PC-3 (cell line): ENCODE measurements at regions not wholly inside any gene's neighbourhood (a gene's known extent, or its start where the extent isn't known, plus 50 kb on each side); places are given as distances from the start of the nearest gene placed in this dataset.
"Not testable (repeated sequence)": the region's sequence is repeated elsewhere in the genome, so short reads cannot be mapped to it uniquely, and the experiment has no call there.

ENCODE experiments used
- ATAC-seq: fragments of 200-7000 bp; cut with Tn5 transposase; 2 replicates; pipeline ENCODE4 v1.9.1; 2020; ENCODE audit warnings: mild to moderate bottlenecking, moderate library complexity
- BruUV-seq: library from RNA; stranded (reverse); fragments of 400-500 nt; replicated peaks from 2 replicates; lab custom pipeline; 2021; lab: Mats Ljungman, UMichigan
- CTCF ChIA-PET: fragments of 300-600 bp; sonication (Branson Sonifier 250); formaldehyde crosslinking; loops from one replicate; lab custom pipeline; 2022; ENCODE audit warnings: antibody characterized with exemption; lab: Charles Lee
- POLR2A ChIA-PET: fragments of 300-600 bp; sonication (Branson Sonifier 250); formaldehyde crosslinking; loops from one replicate; lab custom pipeline; 2022; ENCODE audit warnings: antibody characterized with exemption; ENCODE audit not compliant: unreplicated experiment; lab: Charles Lee
- DNase-seq: peaks from one replicate; pipeline ENCODE4 v3.0.0-alpha.2; 2015
- H2AFZ ChIP-seq: fragments of 300-600 bp; sonication (generic); 2 replicates; pipeline ENCODE4 v1.6.0; 2016; ENCODE audit warnings: antibody characterized with exemption, low read length
- H3F3A ChIP-seq: fragments of 300-600 bp; sonication (generic); one replicate; pipeline ENCODE4 v1.6.0; 2017; ENCODE audit warnings: antibody characterized with exemption, low read length, control low read depth, mild to moderate bottlenecking; ENCODE audit not compliant: unreplicated experiment
- H3K27ac ChIP-seq: fragments of 300-600 bp; sonication (generic); 2 replicates; pipeline ENCODE4 v1.5.1; 2016; ENCODE audit warnings: mild to moderate bottlenecking, low read length
- H3K27me3 ChIP-seq: fragments of 300-600 bp; sonication (generic); 2 replicates; pipeline ENCODE4 v1.6.1; 2016; ENCODE audit warnings: low read length, mixed read lengths
- H3K36me3 ChIP-seq: fragments of 300-600 bp; sonication (generic); 2 replicates; pipeline ENCODE4 v1.6.1; 2016; ENCODE audit warnings: low read depth, mixed run types, low read length, mixed read lengths
- H3K4me1 ChIP-seq: fragments of 300-600 bp; sonication (generic); 2 replicates; pipeline ENCODE4 v1.5.1; 2016; ENCODE audit warnings: low read length; ENCODE audit not compliant: insufficient read depth
- H3K4me2 ChIP-seq: fragments of 300-600 bp; sonication (generic); 2 replicates; pipeline ENCODE4 v1.6.0; 2016; ENCODE audit warnings: low read length
- H3K4me3 ChIP-seq: fragments of 300-600 bp; sonication (generic); 2 replicates; pipeline ENCODE4 v1.5.1; 2016; ENCODE audit warnings: mild to moderate bottlenecking, low read length, mixed read lengths
- H3K79me2 ChIP-seq: fragments of 300-600 bp; sonication (generic); 2 replicates; pipeline ENCODE4 v1.6.1; 2017; ENCODE audit warnings: low read length, mixed read lengths
- H3K9ac ChIP-seq: fragments of 300-600 bp; sonication (generic); 2 replicates; pipeline ENCODE4 v1.6.0; 2016; ENCODE audit warnings: mild to moderate bottlenecking, low read length
- H3K9me2 ChIP-seq: fragments of 300-600 bp; sonication (generic); replicated peaks from 2 replicates; pipeline ENCODE4 v1.6.1; 2016; ENCODE audit warnings: mixed run types, low read length, mixed read lengths
- H3K9me3 ChIP-seq: fragments of 300-600 bp; sonication (generic); 2 replicates; pipeline ENCODE4 v1.6.1; 2016; ENCODE audit warnings: low read length, mixed read lengths
- H4K20me1 ChIP-seq: fragments of 300-600 bp; sonication (generic); 2 replicates; pipeline ENCODE4 v1.6.1; 2016; ENCODE audit warnings: low read length, mixed read lengths
- intact Hi-C: fragments of 100-400 bp; cut with micrococcal nuclease; formaldehyde crosslinking; loops from 2 replicates; pipeline ENCODE4 v1.9.0; 2023

GRCh38 chrY:24272852-24273251 lies 225.0 kb upstream of the CDY1B start:
- H3K9me2 ChIP-seq, POLR2A ChIA-PET, H3K9me3 ChIP-seq, H3K36me3 ChIP-seq, BruUV-seq, CTCF ChIA-PET, H3K9ac ChIP-seq, H4K20me1 ChIP-seq, H2AFZ ChIP-seq, H3K4me3 ChIP-seq, H3K4me1 ChIP-seq, H3K4me2 ChIP-seq, H3K27me3 ChIP-seq, DNase-seq, H3K27ac ChIP-seq, intact Hi-C loops, H3K79me2 ChIP-seq, ATAC-seq, H3F3A ChIP-seq: not testable (repeated sequence)

- H3K36me3 ChIP-seq, H3K4me1 ChIP-seq, H3K79me2 ChIP-seq, intact Hi-C loops, H3K4me3 ChIP-seq, H4K20me1 ChIP-seq, H3K9me3 ChIP-seq, POLR2A ChIA-PET, H3K4me2 ChIP-seq, H3K9ac ChIP-seq, BruUV-seq, H3K27me3 ChIP-seq, H2AFZ ChIP-seq, DNase-seq, H3K27ac ChIP-seq, CTCF ChIA-PET, H3F3A ChIP-seq, H3K9me2 ChIP-seq: not testable (repeated sequence)
- peak; percentile 81 for ATAC-seq
These were observed 222.8 kb upstream of the CDY1B start for GRCh38 chrY:24270659-24271058.

GRCh38 chrY:24262176-24262575 lies 214.4 kb upstream of the CDY1B start:
- H3K9me3 ChIP-seq, H3K36me3 ChIP-seq, DNase-seq, H2AFZ ChIP-seq, H3K9ac ChIP-seq, H3K79me2 ChIP-seq, H3F3A ChIP-seq, H3K4me3 ChIP-seq, POLR2A ChIA-PET, H3K27me3 ChIP-seq, H3K4me2 ChIP-seq, ATAC-seq, H3K27ac ChIP-seq, H3K4me1 ChIP-seq, H3K9me2 ChIP-seq, H4K20me1 ChIP-seq, CTCF ChIA-PET, intact Hi-C loops, BruUV-seq: not testable (repeated sequence)

- H3K36me3 ChIP-seq, DNase-seq, H3F3A ChIP-seq, CTCF ChIA-PET, ATAC-seq, H3K4me3 ChIP-seq, H3K4me1 ChIP-seq, intact Hi-C loops, H3K27me3 ChIP-seq, H4K20me1 ChIP-seq, H2AFZ ChIP-seq, H3K27ac ChIP-seq, H3K9me2 ChIP-seq, H3K79me2 ChIP-seq, H3K4me2 ChIP-seq, H3K9ac ChIP-seq, POLR2A ChIA-PET, H3K9me3 ChIP-seq, BruUV-seq: not testable (repeated sequence)
These were observed 213.6 kb upstream of the CDY1B start for GRCh38 chrY:24261417-24261816.

- CTCF ChIA-PET, H2AFZ ChIP-seq, H3K36me3 ChIP-seq, H3K79me2 ChIP-seq, intact Hi-C loops, H3K9ac ChIP-seq, H3K9me3 ChIP-seq, H3K4me2 ChIP-seq, ATAC-seq, H3K4me3 ChIP-seq, H3K27me3 ChIP-seq, POLR2A ChIA-PET, H3K4me1 ChIP-seq, H3K27ac ChIP-seq, H3F3A ChIP-seq, DNase-seq, H3K9me2 ChIP-seq, H4K20me1 ChIP-seq, BruUV-seq: not testable (repeated sequence)
These were observed 202.5 kb upstream of the CDY1B start for GRCh38 chrY:24250218-24250860.
